Colonic mucosa (tissue), 4 donors: ENCODE measurements at regions not wholly inside any gene's neighbourhood (a gene's known extent, or its start where the extent isn't known, plus 50 kb on each side); places are given as distances from the start of the nearest gene placed in this dataset.

ENCODE experiments used
- DNase-seq: peaks from one replicate; pipeline ENCODE4 v3.0.0-alpha.2; 2020
- H3K27ac ChIP-seq: fragments of 200-600 bp; one replicate; pipeline ENCODE4 v1.8.0; 2021
- H3K27me3 ChIP-seq: fragments of 200-600 bp; one replicate; pipeline ENCODE4 v1.8.0; 2021
- H3K36me3 ChIP-seq: fragments of 200-600 bp; one replicate; pipeline ENCODE4 v1.8.0; 2021
- H3K4me1 ChIP-seq: fragments of 200-600 bp; one replicate; pipeline ENCODE4 v1.8.0; 2021; ENCODE audit warnings: mild to moderate bottlenecking
- H3K4me3 ChIP-seq: fragments of 200-600 bp; one replicate; pipeline ENCODE4 v1.8.0; 2021
- H3K9ac ChIP-seq, 2 donors: one replicate each; pipeline ENCODE4 v1.7.0; 2013; ENCODE audit warnings: control low read depth in 2 of 2, low read depth in 2 of 2, low read length in 2 of 2
- H3K9me3 ChIP-seq: fragments of 200-600 bp; one replicate; pipeline ENCODE4 v1.8.0; 2021
- CTCF ChIP-seq: fragments of 200-600 bp; IDR thresholded peaks from one replicate; pipeline ENCODE4 v1.8.0; 2022; ENCODE audit warnings: antibody characterized with exemption, mild to moderate bottlenecking
- intact Hi-C: fragments of 100-400 bp; cut with DNase I; formaldehyde crosslinking; loops from one replicate; pipeline ENCODE4 v1.14.1; 2022
- donor health status: healthy.
- donor health status: DM: no; HTN: no; CAD: no.
- donor health status: DM: no; HTN: no; CAD: no.

- Histone ChIP-seq H3K4me3 (no peak overlapping the region), H3K9ac (no peak overlapping the region), H3K27ac (no peak overlapping the region), H3K27me3 (no peaks in the 10 kb centered on the region), H3K36me3 (no peaks in the 10 kb centered on the region), H3K4me1 (no peaks in the 10 kb centered on the region), H3K9me3 (no peaks in the 10 kb centered on the region)
- intact Hi-C loops, result no loop called here
- DNase-seq, result no peak
- TF ChIP-seq CTCF, result no peak
Observed at GRCh38 chr4:111046811-111047210, 423.9 kb upstream of the PITX2 start.

- no peaks in the 10 kb centered on the region for H3K4me1 ChIP-seq
- intact Hi-C loops, result no loop called here
- DNase-seq, result no peak
- no peak overlapping the region for H3K9ac ChIP-seq
- TF ChIP-seq CTCF, result no peak
- H3K27me3 ChIP-seq, result no peaks in the 10 kb centered on the region
- no peak overlapping the region for H3K27ac ChIP-seq
- no peaks in the 10 kb centered on the region for H3K36me3 ChIP-seq
- H3K4me3 ChIP-seq, result no peak overlapping the region
- H3K9me3 ChIP-seq, result no peaks in the 10 kb centered on the region
Observed at GRCh38 chr4:111048316-111048715, 425.4 kb upstream of the PITX2 start.

- Histone ChIP-seq H3K9ac (no peak overlapping the region), H3K9me3 (no peaks in the 10 kb centered on the region), H3K27ac (no peak overlapping the region), H3K4me3 (no peak overlapping the region), H3K27me3 (no peaks in the 10 kb centered on the region), H3K36me3 (no peaks in the 10 kb centered on the region), H3K4me1 (no peaks in the 10 kb centered on the region)
- intact Hi-C loops, result no loop called here
- no peak for DNase-seq
- TF ChIP-seq CTCF, result no peak
Observed at GRCh38 chr4:111064342-111064993, 441.6 kb upstream of the PITX2 start.

GRCh38 chr4:111066001-111066400, 443.1 kb upstream of the PITX2 start:
- intact Hi-C loops, result no loop called here
- Histone ChIP-seq H3K4me1 (no peaks in the 10 kb centered on the region), H3K27me3 (no peaks in the 10 kb centered on the region), H3K9me3 (no peaks in the 10 kb centered on the region), H3K9ac (no peak overlapping the region), H3K27ac (no peak overlapping the region), H3K4me3 (no peak overlapping the region), H3K36me3 (no peaks in the 10 kb centered on the region)
- no peak for DNase-seq
- no peak for TF ChIP-seq CTCF

GRCh38 chr4:111066447-111066846, 443.6 kb upstream of the PITX2 start:
- no peak for TF ChIP-seq CTCF

More at GRCh38 chr4:111066447-111066846, 443.6 kb upstream of the PITX2 start:
- no peaks in the 10 kb centered on the region for H3K9me3 ChIP-seq
- no peaks in the 10 kb centered on the region for H3K36me3 ChIP-seq
- H3K4me1 ChIP-seq, result no peaks in the 10 kb centered on the region
- H3K9ac ChIP-seq, result no peak overlapping the region
- DNase-seq, result no peak
- intact Hi-C loops, result no loop called here
- H3K4me3 ChIP-seq, result no peak overlapping the region
- no peaks in the 10 kb centered on the region for H3K27me3 ChIP-seq
- no peak overlapping the region for H3K27ac ChIP-seq
